Panc1 (cell line): ENCODE measurements at regions not wholly inside any gene's neighbourhood (a gene's known extent, or its start where the extent isn't known, plus 50 kb on each side); places are given as distances from the start of the nearest gene placed in this dataset.

Experiments used
- POLR2AphosphoS5 ChIP-seq: IDR thresholded peaks from 2 replicates; pipeline ENCODE4 v1.6.1; 2012; ENCODE audit warnings: mild to moderate bottlenecking, low read depth, low read length, moderate library complexity
- SIN3A ChIP-seq: IDR thresholded peaks from 2 replicates; pipeline ENCODE4 v1.6.1; 2012; ENCODE audit warnings: low read depth, mild to moderate bottlenecking, low read length, moderate library complexity, borderline replicate concordance; ENCODE audit not compliant: insufficient read depth
- TF ChIP-seq, protein P1 (sequence below): fragments of 450-650 bp; IDR thresholded peaks from 2 replicates; pipeline ENCODE4 v1.5.1; 2017; ENCODE audit warnings: mild to moderate bottlenecking

DNA sequence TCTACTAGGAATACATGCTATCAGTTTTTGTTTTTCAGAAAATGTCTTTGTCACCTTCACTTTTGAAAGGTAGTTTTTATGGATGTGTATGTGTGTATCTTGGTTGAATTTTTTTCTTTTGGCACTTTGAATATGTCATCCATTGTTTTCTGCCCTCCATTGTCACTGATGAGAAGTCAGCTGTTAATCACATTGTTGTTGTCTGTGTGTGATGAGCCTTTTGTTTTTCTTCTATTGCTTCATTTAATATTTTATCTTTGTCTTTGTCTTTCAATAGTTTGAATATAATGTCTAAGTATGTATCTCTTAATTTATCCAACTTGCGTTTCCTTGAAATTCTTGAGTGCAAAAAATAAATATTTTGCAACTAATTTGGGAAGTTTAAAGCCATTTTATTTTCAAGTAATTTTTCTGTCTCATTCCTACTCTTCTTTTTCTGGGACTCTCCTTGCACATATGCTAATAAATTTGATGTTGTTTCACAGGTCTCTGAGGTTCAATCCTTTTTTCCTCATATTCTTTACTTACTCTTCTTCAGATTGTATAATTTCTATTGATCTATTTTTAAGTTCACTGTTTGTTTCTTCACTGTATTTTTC lies 546.9 kb upstream of the GHITM start:
- TF ChIP-seq, protein P1, sequence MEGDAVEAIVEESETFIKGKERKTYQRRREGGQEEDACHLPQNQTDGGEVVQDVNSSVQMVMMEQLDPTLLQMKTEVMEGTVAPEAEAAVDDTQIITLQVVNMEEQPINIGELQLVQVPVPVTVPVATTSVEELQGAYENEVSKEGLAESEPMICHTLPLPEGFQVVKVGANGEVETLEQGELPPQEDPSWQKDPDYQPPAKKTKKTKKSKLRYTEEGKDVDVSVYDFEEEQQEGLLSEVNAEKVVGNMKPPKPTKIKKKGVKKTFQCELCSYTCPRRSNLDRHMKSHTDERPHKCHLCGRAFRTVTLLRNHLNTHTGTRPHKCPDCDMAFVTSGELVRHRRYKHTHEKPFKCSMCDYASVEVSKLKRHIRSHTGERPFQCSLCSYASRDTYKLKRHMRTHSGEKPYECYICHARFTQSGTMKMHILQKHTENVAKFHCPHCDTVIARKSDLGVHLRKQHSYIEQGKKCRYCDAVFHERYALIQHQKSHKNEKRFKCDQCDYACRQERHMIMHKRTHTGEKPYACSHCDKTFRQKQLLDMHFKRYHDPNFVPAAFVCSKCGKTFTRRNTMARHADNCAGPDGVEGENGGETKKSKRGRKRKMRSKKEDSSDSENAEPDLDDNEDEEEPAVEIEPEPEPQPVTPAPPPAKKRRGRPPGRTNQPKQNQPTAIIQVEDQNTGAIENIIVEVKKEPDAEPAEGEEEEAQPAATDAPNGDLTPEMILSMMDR, result no peak
- TF ChIP-seq SIN3A (no peak), POLR2AphosphoS5 (no peak)
